ENCODE measurements at regions not wholly inside any gene's neighbourhood (a gene's known extent, or its start where the extent isn't known, plus 50 kb on each side); places are given as distances from the start of the nearest gene placed in this dataset.

DNA sequence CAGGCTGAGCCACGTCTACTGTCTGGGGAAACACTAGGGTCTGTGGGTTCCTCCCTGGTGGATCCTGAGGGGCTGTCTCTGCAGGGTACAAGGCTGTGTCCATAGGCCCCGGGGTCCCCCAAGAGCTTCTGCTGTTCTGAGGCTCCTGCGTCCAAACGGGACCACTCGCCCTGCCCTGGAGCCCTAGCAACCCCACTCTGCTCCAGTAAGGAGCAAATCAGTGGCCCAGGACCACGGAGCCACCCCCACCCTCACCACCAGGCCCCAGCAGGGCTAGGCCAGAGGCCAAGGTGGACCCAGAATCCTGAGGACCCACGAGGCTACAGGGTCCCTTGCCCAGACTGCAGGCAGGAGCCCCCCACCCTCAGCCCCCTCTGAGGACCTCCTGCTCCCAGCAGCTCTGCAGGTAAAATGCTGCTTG, 75.1 kb upstream of the GALNT9 start:
- TF ChIP-seq CTCF (IDR thresholded peaks at IDR 0.05; ENCODE audit: low read depth, low read length) = no peak
- Histone ChIP-seq H3K4me3 (ENCODE audit: low read depth, low read length) (no peak overlapping the region), H3K27me3 (ENCODE audit: control insufficient read depth, insufficient read depth, low read length) (peaks cover 10% of the 10 kb centered on the region), H3K9me3 (ENCODE audit: control insufficient read depth, insufficient read depth, low read length) (peaks cover 8% of the 10 kb centered on the region; the same call in 1 of the 2 replicates), H3K27ac (ENCODE audit: low read depth, low read length) (no peak overlapping the region)
- DNase-seq (ENCODE audit: low read depth, low spot score) = no peak
- CTCF ChIA-PET = no interaction called here
- POLR2A ChIA-PET = no interaction called here

- H3K4me3 ChIP-seq (ENCODE audit: low read depth, low read length) = no peak overlapping the region
- peaks cover 13% of the 10 kb centered on the region for H3K27me3 ChIP-seq (ENCODE audit: control insufficient read depth, insufficient read depth, low read length)
- ChIA-PET CTCF (no interaction called here), POLR2A (no interaction called here)
- peaks cover 8% of the 10 kb centered on the region; the same call in 1 of the 2 replicates for H3K9me3 ChIP-seq (ENCODE audit: control insufficient read depth, insufficient read depth, low read length)
- no peak for DNase-seq (ENCODE audit: low read depth, low spot score)
- TF ChIP-seq CTCF (IDR thresholded peaks at IDR 0.05; ENCODE audit: low read depth, low read length) = no peak
- H3K27ac ChIP-seq (ENCODE audit: low read depth, low read length) = no peak overlapping the region
These were observed 74.4 kb upstream of the GALNT9 start for GRCh38 chr12:132403636-132404434.

GRCh38 chr12:132402831-132403416, 73.5 kb upstream of the GALNT9 start:
- H3K27ac ChIP-seq (ENCODE audit: low read depth, low read length) = no peak overlapping the region
- no peak overlapping the region for H3K4me3 ChIP-seq (ENCODE audit: low read depth, low read length)
- peaks cover 15% of the 10 kb centered on the region; the same call in 1 of the 2 replicates for H3K9me3 ChIP-seq (ENCODE audit: control insufficient read depth, insufficient read depth, low read length)
- POLR2A ChIA-PET = no interaction called here
- peaks cover 13% of the 10 kb centered on the region for H3K27me3 ChIP-seq (ENCODE audit: control insufficient read depth, insufficient read depth, low read length)
- TF ChIP-seq CTCF (IDR thresholded peaks at IDR 0.05; ENCODE audit: low read depth, low read length) = no peak
- CTCF ChIA-PET = no interaction called here
- DNase-seq (ENCODE audit: low read depth, low spot score) = no peak

DNA sequence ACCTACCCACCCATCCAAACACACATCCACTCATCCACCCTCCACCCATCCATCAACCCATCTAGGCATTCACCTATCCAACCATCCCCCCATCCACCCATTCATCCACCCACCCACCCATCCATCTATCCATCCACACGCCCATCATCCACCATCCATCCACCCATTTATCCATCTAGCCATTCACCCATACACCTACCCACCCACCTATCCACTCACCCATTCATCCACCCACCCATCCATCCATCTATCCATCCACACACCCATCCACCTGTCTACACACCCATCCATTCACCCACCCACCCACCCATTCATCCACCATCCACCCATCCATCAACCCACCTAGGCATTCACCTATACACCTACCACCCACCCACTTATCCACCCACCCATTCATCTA, 72.6 kb upstream of the GALNT9 start:
- H3K27me3 ChIP-seq (ENCODE audit: control insufficient read depth, insufficient read depth, low read length) = peaks cover 16% of the 10 kb centered on the region
- peaks cover 24% of the 10 kb centered on the region; the same call in 1 of the 2 replicates for H3K9me3 ChIP-seq (ENCODE audit: control insufficient read depth, insufficient read depth, low read length)
- ChIA-PET CTCF (no interaction called here), POLR2A (no interaction called here)
- no peak for TF ChIP-seq CTCF (IDR thresholded peaks at IDR 0.05; ENCODE audit: low read depth, low read length)
- DNase-seq (ENCODE audit: low read depth, low spot score) = no peak
- H3K27ac ChIP-seq (ENCODE audit: low read depth, low read length) = no peak overlapping the region
- no peak overlapping the region for H3K4me3 ChIP-seq (ENCODE audit: low read depth, low read length)

DNA sequence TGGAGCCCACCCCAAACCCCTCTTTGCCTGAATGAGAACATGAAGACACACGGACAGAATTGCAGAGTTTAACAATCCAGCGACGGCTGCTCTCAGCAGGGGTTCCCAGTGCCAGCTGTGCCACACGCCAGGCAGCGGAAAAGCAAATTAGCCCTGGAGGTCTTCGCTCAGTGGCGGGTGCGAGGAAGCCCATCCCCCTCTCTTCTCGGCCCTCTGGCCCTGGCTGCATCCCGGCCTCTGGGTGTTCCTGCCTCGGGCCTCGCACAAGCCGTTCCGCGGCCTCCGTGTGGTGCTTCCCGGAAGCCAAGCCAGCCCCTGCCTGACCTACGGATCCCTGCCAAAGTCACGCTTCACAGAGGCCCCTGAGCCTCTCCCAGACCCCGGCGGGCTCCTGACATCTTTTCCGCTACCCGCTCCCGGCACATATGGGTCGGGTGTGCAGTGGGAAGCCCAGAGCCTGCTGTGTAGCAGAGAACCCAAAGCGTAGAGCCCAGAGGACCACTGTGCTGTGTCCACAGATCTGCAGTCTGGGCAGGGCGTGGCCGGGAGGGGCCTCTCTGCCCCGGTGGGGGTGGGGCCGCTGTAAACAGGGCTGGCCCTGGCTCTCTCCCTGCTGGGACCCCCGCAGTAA, 70.7 kb upstream of the GALNT9 start:
- Histone ChIP-seq H3K9me3 (ENCODE audit: control insufficient read depth, insufficient read depth, low read length) (peaks cover 39% of the 10 kb centered on the region), H3K27me3 (ENCODE audit: control insufficient read depth, insufficient read depth, low read length) (peaks cover 19% of the 10 kb centered on the region), H3K27ac (ENCODE audit: low read depth, low read length) (no peak overlapping the region), H3K4me3 (ENCODE audit: low read depth, low read length) (no peak overlapping the region)
- DNase-seq (ENCODE audit: low read depth, low spot score) = no peak
- ChIA-PET POLR2A (no interaction called here), CTCF (no interaction called here)
- TF ChIP-seq CTCF (IDR thresholded peaks at IDR 0.05; ENCODE audit: low read depth, low read length) = no peak

Measured in AG04450 (cell line).